ENCODE measurements at regions not wholly inside any gene's neighbourhood (a gene's known extent, or its start where the extent isn't known, plus 50 kb on each side); places are given as distances from the start of the nearest gene placed in this dataset.
A peak's percentile ranks its signal among the peaks of the same experiment; 100 is the strongest.

GRCh38 chr6:167399051-167399387 lies 74.1 kb downstream of the TTLL2 start:
- no peaks in the 10 kb centered on the region for H3K9me3 ChIP-seq
- TF ChIP-seq, protein P1, sequence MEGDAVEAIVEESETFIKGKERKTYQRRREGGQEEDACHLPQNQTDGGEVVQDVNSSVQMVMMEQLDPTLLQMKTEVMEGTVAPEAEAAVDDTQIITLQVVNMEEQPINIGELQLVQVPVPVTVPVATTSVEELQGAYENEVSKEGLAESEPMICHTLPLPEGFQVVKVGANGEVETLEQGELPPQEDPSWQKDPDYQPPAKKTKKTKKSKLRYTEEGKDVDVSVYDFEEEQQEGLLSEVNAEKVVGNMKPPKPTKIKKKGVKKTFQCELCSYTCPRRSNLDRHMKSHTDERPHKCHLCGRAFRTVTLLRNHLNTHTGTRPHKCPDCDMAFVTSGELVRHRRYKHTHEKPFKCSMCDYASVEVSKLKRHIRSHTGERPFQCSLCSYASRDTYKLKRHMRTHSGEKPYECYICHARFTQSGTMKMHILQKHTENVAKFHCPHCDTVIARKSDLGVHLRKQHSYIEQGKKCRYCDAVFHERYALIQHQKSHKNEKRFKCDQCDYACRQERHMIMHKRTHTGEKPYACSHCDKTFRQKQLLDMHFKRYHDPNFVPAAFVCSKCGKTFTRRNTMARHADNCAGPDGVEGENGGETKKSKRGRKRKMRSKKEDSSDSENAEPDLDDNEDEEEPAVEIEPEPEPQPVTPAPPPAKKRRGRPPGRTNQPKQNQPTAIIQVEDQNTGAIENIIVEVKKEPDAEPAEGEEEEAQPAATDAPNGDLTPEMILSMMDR (IDR thresholded peaks at IDR 0.05) = no peak
- no peak overlapping the region for H3K4me3 ChIP-seq
- ATAC-seq (no peak), DNase-seq (no peak)
- 88 to 92% methylated on average over 6 of the region's 6 CpGs for WGBS, 2 donors
- intact Hi-C loops (cut with DNase I) = no loop called here
- H3K27ac ChIP-seq = no peak overlapping the region
- no peaks in the 10 kb centered on the region for H3K36me3 ChIP-seq
- H3K4me1 ChIP-seq = no peaks in the 10 kb centered on the region
- H3K27me3 ChIP-seq = peaks cover 0 to 9% (median 0%) of the 10 kb centered on the region in 7 donors

DNA sequence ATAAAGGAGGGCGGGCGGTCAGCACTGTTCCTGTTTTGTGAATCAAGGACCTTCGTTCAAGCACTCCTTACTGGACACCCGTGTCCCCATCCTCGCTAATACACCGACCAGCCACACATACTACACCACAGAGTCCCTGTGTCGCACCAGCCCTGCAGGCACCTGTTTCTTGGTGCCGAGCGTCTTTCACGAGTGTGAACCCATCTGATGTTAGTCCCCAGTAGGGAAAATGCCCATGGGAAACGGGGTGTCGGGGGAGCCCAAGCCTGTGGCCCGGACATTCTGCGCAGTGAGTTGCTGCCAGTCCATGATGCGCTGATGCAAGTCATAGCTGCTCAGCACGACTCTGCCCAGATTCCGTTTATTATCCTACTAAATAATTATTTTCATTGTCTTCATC lies 74.7 kb downstream of the TTLL2 start:
- H3K27ac ChIP-seq = no peak overlapping the region
- ATAC-seq (no peak), DNase-seq (no peak)
- H3K4me1 ChIP-seq = no peaks in the 10 kb centered on the region
- H3K27me3 ChIP-seq = peaks cover 0 to 13% (median 3%) of the 10 kb centered on the region in 7 donors
- H3K9me3 ChIP-seq = no peaks in the 10 kb centered on the region
- TF ChIP-seq, protein P1 (IDR thresholded peaks at IDR 0.05) = no peak
- 92 to 97% methylated on average over 17 of the region's 17 CpGs for WGBS, 2 donors
- intact Hi-C loops (cut with DNase I) = no loop called here
- no peak overlapping the region for H3K4me3 ChIP-seq
- no peaks in the 10 kb centered on the region for H3K36me3 ChIP-seq

DNA sequence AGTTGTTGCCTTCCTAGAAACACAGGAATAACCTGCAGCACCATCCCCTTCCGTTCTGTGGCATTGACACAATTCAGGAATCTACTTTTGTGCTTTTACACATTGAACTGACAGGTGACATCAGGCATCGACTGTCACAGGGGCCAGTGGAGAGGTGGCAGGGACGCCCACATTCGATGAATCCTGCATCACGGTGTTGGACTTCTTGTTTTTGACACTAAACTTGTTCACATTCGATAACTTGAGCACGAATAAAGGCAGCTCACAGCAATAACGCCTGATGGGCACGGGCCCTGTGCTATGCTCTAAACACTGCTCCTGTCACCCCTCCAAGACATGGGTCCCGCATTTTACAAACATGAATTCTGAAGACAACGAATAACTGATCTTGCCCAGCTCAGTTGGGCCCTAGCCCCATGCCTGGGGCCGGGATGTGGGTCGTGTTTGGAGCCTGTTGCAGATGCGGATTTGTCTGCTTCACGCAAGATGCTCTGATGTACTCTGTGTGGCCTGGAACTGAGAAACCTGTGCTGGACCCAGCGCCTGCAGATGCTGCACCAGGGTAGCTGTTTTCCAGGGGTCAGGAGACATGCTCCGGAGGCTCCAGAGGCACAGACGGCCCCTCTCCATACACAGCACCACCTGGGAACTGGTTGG lies 75.7 kb downstream of the TTLL2 start:
- intact Hi-C loops (cut with DNase I) = no loop called here
- Histone ChIP-seq H3K9me3 (no peaks in the 10 kb centered on the region), H3K4me3 (no peak overlapping the region), H3K27ac (no peak overlapping the region), H3K4me1 (no peaks in the 10 kb centered on the region), H3K27me3 (peaks cover 0 to 23% (median 5%) of the 10 kb centered on the region in 7 donors), H3K36me3 (no peaks in the 10 kb centered on the region)
- DNase-seq (no peak), ATAC-seq (no peak)
- TF ChIP-seq, protein P1 (IDR thresholded peaks at IDR 0.05) = no peak
- WGBS, 2 donors = 93 to 94% methylated on average over 18 of the region's 18 CpGs

DNA sequence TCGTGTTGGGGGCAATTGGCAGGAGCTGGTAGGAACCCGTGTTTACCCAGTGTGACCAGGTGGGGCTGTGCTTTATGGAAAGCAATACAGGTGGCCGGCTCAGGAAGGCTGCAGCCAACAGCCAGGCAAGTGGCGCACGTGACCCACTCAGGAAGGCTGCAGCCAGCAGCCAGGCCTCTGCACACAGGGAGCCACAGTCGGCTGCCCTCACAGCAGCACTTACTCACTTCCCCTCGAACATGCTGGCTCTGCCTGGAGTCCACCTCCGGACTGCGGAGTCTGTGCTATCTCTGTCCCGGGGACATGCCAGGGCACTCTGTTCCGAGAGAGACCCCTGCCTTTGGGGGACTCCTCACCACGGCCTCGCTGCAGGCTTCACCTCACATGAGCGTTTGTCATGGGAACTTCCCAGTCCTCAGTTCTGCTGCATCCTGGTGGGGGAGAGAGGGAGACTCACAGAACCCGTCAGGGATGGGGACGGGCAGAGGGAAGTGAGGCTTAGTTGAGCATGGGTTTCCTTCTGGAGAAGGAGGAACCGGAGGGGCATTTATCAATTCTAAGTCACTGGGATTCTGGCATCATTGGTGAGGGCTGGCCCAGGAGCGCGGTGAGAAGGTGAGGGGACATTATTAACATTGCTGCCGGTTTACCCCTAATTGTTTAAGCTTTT lies 76.8 kb downstream of the TTLL2 start:
- peak in 3 of 8 donors; percentile 17 to 48 (median 32) for ATAC-seq
- intact Hi-C loops (cut with DNase I) = no loop called here
- Histone ChIP-seq H3K4me3 (no peak overlapping the region), H3K27ac (no peak overlapping the region), H3K4me1 (no peaks in the 10 kb centered on the region), H3K36me3 (no peaks in the 10 kb centered on the region), H3K9me3 (no peaks in the 10 kb centered on the region), H3K27me3 (peaks cover 0 to 34% (median 10%) of the 10 kb centered on the region in 7 donors)
- TF ChIP-seq, protein P1 (IDR thresholded peaks at IDR 0.05) = no peak
- 56 to 58% methylated on average over 20 of the region's 20 CpGs for WGBS, 2 donors
- DNase-seq = no peak
